Smooth muscle cell (in vitro differentiated cells): ENCODE measurements at regions not wholly inside any gene's neighbourhood (a gene's known extent, or its start where the extent isn't known, plus 50 kb on each side); places are given as distances from the start of the nearest gene placed in this dataset.

Source experiments
- DNase-seq: peaks from one replicate; lab custom pipeline; 2025; ENCODE audit not compliant: unreplicated experiment; lab: John Stamatoyannopoulos, UW
- H2AFZ ChIP-seq: fragments of 200-600 bp; sonication (generic); 2 replicates; pipeline ENCODE4 v1.6.0; 2016; ENCODE audit warnings: antibody characterized with exemption, low read depth, mild to moderate bottlenecking
- H3F3A ChIP-seq: fragments of 200-600 bp; sonication (generic); 2 replicates; pipeline ENCODE4 v1.6.0; 2017; ENCODE audit warnings: antibody characterized with exemption, low read depth
- H3K27ac ChIP-seq: fragments of 200-600 bp; sonication (generic); 2 replicates; pipeline ENCODE4 v1.5.1; 2016; ENCODE audit warnings: low read depth, mild to moderate bottlenecking
- H3K27me3 ChIP-seq: fragments of 200-600 bp; sonication (generic); 2 replicates; pipeline ENCODE4 v1.6.1; 2016; ENCODE audit warnings: low read depth, mild to moderate bottlenecking
- H3K36me3 ChIP-seq: fragments of 200-600 bp; sonication (generic); 2 replicates; pipeline ENCODE4 v1.5.1; 2016; ENCODE audit warnings: low read depth
- H3K4me1 ChIP-seq: fragments of 200-600 bp; sonication (generic); 2 replicates; pipeline ENCODE4 v1.5.1; 2016; ENCODE audit warnings: low read depth
- H3K4me2 ChIP-seq: fragments of 200-600 bp; sonication (generic); 2 replicates; pipeline ENCODE4 v1.6.0; 2016; ENCODE audit warnings: mild to moderate bottlenecking
- H3K4me3 ChIP-seq: fragments of 200-600 bp; sonication (generic); 2 replicates; pipeline ENCODE4 v1.5.1; 2016; ENCODE audit warnings: mild to moderate bottlenecking
- H3K79me2 ChIP-seq: fragments of 200-600 bp; sonication (generic); 2 replicates; pipeline ENCODE4 v1.6.0; 2016; ENCODE audit warnings: low read depth, mild to moderate bottlenecking
- H3K9ac ChIP-seq: fragments of 200-600 bp; sonication (generic); 2 replicates; pipeline ENCODE4 v1.6.0; 2016; ENCODE audit warnings: low read depth
- H3K9me3 ChIP-seq: fragments of 200-600 bp; sonication (generic); replicated peaks from 2 replicates; pipeline ENCODE4 v1.5.1; 2016; ENCODE audit warnings: low read depth
- H4K20me1 ChIP-seq: fragments of 200-600 bp; sonication (generic); 2 replicates; pipeline ENCODE4 v1.6.0; 2016; ENCODE audit warnings: low read depth
- CTCF ChIP-seq: fragments of 200-600 bp; sonication (generic); IDR thresholded peaks from 2 replicates; pipeline ENCODE4 v1.5.1; 2017; ENCODE audit warnings: borderline replicate concordance, mild to moderate bottlenecking, antibody characterized with exemption; ENCODE audit not compliant: insufficient read depth, poor library complexity, severe bottlenecking
- WGBS: methylation state at CpG from one replicate; pipeline ENCODE4 v1.1.7; 2016; ENCODE audit warnings: low lambda C conversion rate; 5-methylcytosine and 5-hydroxymethylcytosine counted together

- Histone ChIP-seq H2AFZ (no peak overlapping the region), H4K20me1 (no peaks in the 10 kb centered on the region), H3K9me3 (no peaks in the 10 kb centered on the region), H3K4me3 (no peak overlapping the region), H3K79me2 (no peaks in the 10 kb centered on the region), H3K36me3 (no peaks in the 10 kb centered on the region), H3K27ac (no peak overlapping the region), H3K4me2 (no peak overlapping the region), H3K9ac (no peak overlapping the region), H3K27me3 (peaks cover 39% of the 10 kb centered on the region), H3K4me1 (no peaks in the 10 kb centered on the region), H3F3A (no peaks in the 10 kb centered on the region)
- 87% methylated on average over 6 of the region's 6 CpGs for WGBS
- no peak for DNase-seq
- TF ChIP-seq CTCF: no peak
Measured at GRCh38 chr6:169843991-169844390, 92.6 kb downstream of the ERMARD start.

- Histone ChIP-seq H3K79me2 (no peaks in the 10 kb centered on the region), H4K20me1 (no peaks in the 10 kb centered on the region), H3K9me3 (no peaks in the 10 kb centered on the region), H3F3A (no peaks in the 10 kb centered on the region), H2AFZ (no peak overlapping the region), H3K9ac (no peak overlapping the region), H3K36me3 (no peaks in the 10 kb centered on the region), H3K27ac (no peak overlapping the region), H3K27me3 (peaks cover 47% of the 10 kb centered on the region), H3K4me3 (no peak overlapping the region), H3K4me2 (no peak overlapping the region), H3K4me1 (no peaks in the 10 kb centered on the region)
- no peak for DNase-seq
- no peak for TF ChIP-seq CTCF
- WGBS: 92% methylated on average over 5 of the region's 5 CpGs
Measured at GRCh38 chr6:169843110-169843509, 91.7 kb downstream of the ERMARD start.

- Histone ChIP-seq H3K4me1 (no peaks in the 10 kb centered on the region), H3K27ac (no peak overlapping the region), H3K36me3 (no peaks in the 10 kb centered on the region), H3K9me3 (no peaks in the 10 kb centered on the region), H3K4me2 (no peak overlapping the region), H3F3A (no peaks in the 10 kb centered on the region), H3K27me3 (peaks cover 51% of the 10 kb centered on the region), H4K20me1 (no peaks in the 10 kb centered on the region), H3K79me2 (no peaks in the 10 kb centered on the region), H3K4me3 (no peak overlapping the region), H2AFZ (no peak overlapping the region), H3K9ac (no peak overlapping the region)
- no peak for DNase-seq
- TF ChIP-seq CTCF: no peak
- WGBS: 90% methylated on average over 13 of the region's 13 CpGs
Measured at GRCh38 chr6:169841907-169842606, 90.6 kb downstream of the ERMARD start.

DNA sequence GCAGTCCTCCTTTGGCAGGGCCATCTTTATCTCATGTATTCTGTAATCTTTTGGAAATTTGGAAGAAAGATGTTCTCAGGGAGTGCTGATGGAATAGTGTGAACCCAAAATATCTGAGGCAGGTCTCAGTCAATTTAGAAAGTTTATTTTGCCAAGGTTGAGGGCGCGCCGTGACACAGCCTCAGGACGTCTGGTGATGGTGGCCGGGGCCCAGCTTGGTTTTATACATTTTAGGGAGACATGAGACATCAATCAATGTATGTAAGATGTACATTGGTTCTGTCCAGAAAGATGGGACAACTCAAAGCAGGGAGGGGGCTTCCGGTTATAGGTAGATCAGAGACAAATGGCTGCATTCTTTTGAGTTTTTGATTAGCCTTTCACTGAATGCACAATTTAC lies 89.8 kb downstream of the ERMARD start:
- Histone ChIP-seq H2AFZ (no peak overlapping the region), H3K4me1 (no peaks in the 10 kb centered on the region), H3K27me3 (peaks cover 59% of the 10 kb centered on the region), H4K20me1 (no peaks in the 10 kb centered on the region), H3K4me2 (no peak overlapping the region), H3K27ac (no peak overlapping the region), H3K79me2 (no peaks in the 10 kb centered on the region), H3K4me3 (no peak overlapping the region), H3K9me3 (no peaks in the 10 kb centered on the region), H3K36me3 (no peaks in the 10 kb centered on the region), H3F3A (no peaks in the 10 kb centered on the region), H3K9ac (no peak overlapping the region)
- DNase-seq: no peak
- no peak for TF ChIP-seq CTCF
- 96% methylated on average over 6 of the region's 6 CpGs for WGBS
